ENCODE measurements at regions not wholly inside any gene's neighbourhood (a gene's known extent, or its start where the extent isn't known, plus 50 kb on each side); places are given as distances from the start of the nearest gene placed in this dataset.

- CTCF ChIA-PET = no interaction called here
- Histone ChIP-seq H3K79me2 (ENCODE audit: low read depth) (no peaks in the 10 kb centered on the region), H3K4me3 (no peak overlapping the region), H3K9me2 (ENCODE audit: insufficient read depth) (no peaks in the 10 kb centered on the region), H3K36me3 (ENCODE audit: low read depth) (no peaks in the 10 kb centered on the region), H3K27me3 (ENCODE audit: insufficient read depth, low read depth) (no peaks in the 10 kb centered on the region), H3K27ac (no peak overlapping the region), H3F3A (ENCODE audit: insufficient read depth, low read depth) (no peaks in the 10 kb centered on the region), H3K4me2 (no peak overlapping the region), H4K20me1 (ENCODE audit: insufficient read depth) (no peaks in the 10 kb centered on the region), H3K9me3 (ENCODE audit: insufficient read depth, low read depth) (no peaks in the 10 kb centered on the region), H3K4me1 (replicated peaks; ENCODE audit: insufficient read depth) (no peaks in the 10 kb centered on the region), H2AFZ (no peak overlapping the region)
- POLR2A ChIA-PET (ENCODE audit: unreplicated experiment) = no interaction called here
- intact Hi-C loops (cut with micrococcal nuclease; ENCODE audit: unreplicated experiment) = no loop called here
- BruUV-seq (replicated peaks) = no TSS peak
- no peak for TF ChIP-seq EZH2 (IDR thresholded peaks at IDR 0.05; ENCODE audit: low read depth)
- TF ChIP-seq CTCF (conservative IDR thresholded peaks at IDR 0.05) = no peak
- no peak for DNase-seq
These were observed 353.8 kb downstream of the PRDM5 start for GRCh38 chr4:120568731-120569130.

GRCh38 chr4:120561648-120562047 lies 360.9 kb downstream of the PRDM5 start:
- POLR2A ChIA-PET (ENCODE audit: unreplicated experiment) = no interaction called here
- Histone ChIP-seq H3K4me2 (no peak overlapping the region), H3K27ac (no peak overlapping the region), H3F3A (ENCODE audit: insufficient read depth, low read depth) (no peaks in the 10 kb centered on the region), H3K79me2 (ENCODE audit: low read depth) (no peaks in the 10 kb centered on the region), H3K36me3 (ENCODE audit: low read depth) (no peaks in the 10 kb centered on the region), H3K4me1 (replicated peaks; ENCODE audit: insufficient read depth) (no peaks in the 10 kb centered on the region), H3K9me2 (ENCODE audit: insufficient read depth) (no peaks in the 10 kb centered on the region), H4K20me1 (ENCODE audit: insufficient read depth) (no peaks in the 10 kb centered on the region), H2AFZ (no peak overlapping the region), H3K4me3 (no peak overlapping the region), H3K9me3 (ENCODE audit: insufficient read depth, low read depth) (peaks cover 5% of the 10 kb centered on the region), H3K27me3 (ENCODE audit: insufficient read depth, low read depth) (no peaks in the 10 kb centered on the region)
- CTCF ChIA-PET = no interaction called here
- intact Hi-C loops (cut with micrococcal nuclease; ENCODE audit: unreplicated experiment) = no loop called here
- no TSS peak for BruUV-seq (replicated peaks)
- no peak for TF ChIP-seq EZH2 (IDR thresholded peaks at IDR 0.05; ENCODE audit: low read depth)
- TF ChIP-seq CTCF (conservative IDR thresholded peaks at IDR 0.05) = no peak
- no peak for DNase-seq

GRCh38 chr4:120557372-120557771 lies 365.2 kb downstream of the PRDM5 start:
- Histone ChIP-seq H3K27me3 (ENCODE audit: insufficient read depth, low read depth) (no peaks in the 10 kb centered on the region), H3K4me1 (replicated peaks; ENCODE audit: insufficient read depth) (no peaks in the 10 kb centered on the region), H3K36me3 (ENCODE audit: low read depth) (no peaks in the 10 kb centered on the region), H3K4me3 (no peak overlapping the region), H3F3A (ENCODE audit: insufficient read depth, low read depth) (no peaks in the 10 kb centered on the region), H3K4me2 (no peak overlapping the region), H3K9me2 (ENCODE audit: insufficient read depth) (no peaks in the 10 kb centered on the region), H3K79me2 (ENCODE audit: low read depth) (no peaks in the 10 kb centered on the region), H2AFZ (no peak overlapping the region), H3K27ac (no peak overlapping the region), H3K9me3 (ENCODE audit: insufficient read depth, low read depth) (peaks cover 5% of the 10 kb centered on the region), H4K20me1 (ENCODE audit: insufficient read depth) (no peaks in the 10 kb centered on the region)
- intact Hi-C loops (cut with micrococcal nuclease; ENCODE audit: unreplicated experiment) = no loop called here
- no TSS peak for BruUV-seq (replicated peaks)
- CTCF ChIA-PET = no interaction called here
- DNase-seq = no peak
- TF ChIP-seq CTCF (conservative IDR thresholded peaks at IDR 0.05) = no peak
- no peak for TF ChIP-seq EZH2 (IDR thresholded peaks at IDR 0.05; ENCODE audit: low read depth)
- POLR2A ChIA-PET (ENCODE audit: unreplicated experiment) = no interaction called here
